GM12892 (cell line): ENCODE measurements at regions not wholly inside any gene's neighbourhood (a gene's known extent, or its start where the extent isn't known, plus 50 kb on each side); places are given as distances from the start of the nearest gene placed in this dataset.

Experiments
- POLR2A ChIP-seq: IDR thresholded peaks from 2 replicates; pipeline ENCODE4 v1.6.1; 2011; ENCODE audit warnings: low read depth, low read length, control low read depth
- TAF1 ChIP-seq: IDR thresholded peaks from 2 replicates; pipeline ENCODE4 v1.6.1; 2011; ENCODE audit warnings: low read depth, mild to moderate bottlenecking, control low read depth, low read length, borderline replicate concordance

DNA sequence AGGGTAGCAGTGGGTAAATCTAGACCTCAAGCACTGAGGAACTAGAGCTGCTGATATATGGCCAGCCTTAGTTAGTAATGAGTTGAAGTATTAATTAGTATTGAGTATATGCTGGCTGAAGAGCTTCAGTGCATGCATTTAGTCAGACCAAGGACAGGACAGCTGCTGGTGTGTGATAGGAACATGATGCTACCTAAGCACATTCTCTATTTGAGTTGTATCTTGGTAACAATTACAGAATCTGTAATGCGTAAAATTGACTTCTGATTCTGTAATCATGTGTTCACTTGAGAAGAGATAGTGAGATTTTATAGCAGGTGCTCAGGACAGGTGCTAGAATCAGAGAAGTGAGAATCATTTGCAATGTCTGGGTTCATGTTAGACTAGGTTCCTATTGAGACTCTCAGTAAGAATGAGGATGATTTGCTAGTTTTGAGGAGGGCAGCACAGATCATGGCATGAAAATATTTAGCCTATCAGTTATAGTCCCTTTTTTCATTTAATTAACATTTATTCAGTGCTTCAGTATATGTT, 369.4 kb upstream of the HS3ST5 start:
- no peak for TF ChIP-seq POLR2A
- no peak for TF ChIP-seq TAF1
